ENCODE measurements at regions not wholly inside any gene's neighbourhood (a gene's known extent, or its start where the extent isn't known, plus 50 kb on each side); places are given as distances from the start of the nearest gene placed in this dataset.

GRCh38 chr15:39099524-39099923, 481.4 kb upstream of the THBS1 start:
- H2BK120ac ChIP-seq (ENCODE audit: insufficient read depth, low read length, poor library complexity) = no peak overlapping the region
- H3K9me3 ChIP-seq (ENCODE audit: insufficient read depth, low read depth, low read length) = no peaks in the 10 kb centered on the region
- H3K27ac ChIP-seq (ENCODE audit: low read depth, low read length) = no peak overlapping the region
- H3K79me1 ChIP-seq (ENCODE audit: low read length) = no peaks in the 10 kb centered on the region
- H4K12ac ChIP-seq (ENCODE audit: low read depth, low read length) = no peak overlapping the region
- DNase-seq = no peak
- WGBS (ENCODE audit: extremely low coverage, insufficient coverage, insufficient read length) = no CpG with 5 or more reads among the region's 2 CpGs
- no peak overlapping the region for H3K23ac ChIP-seq (ENCODE audit: low read length)
- no peak overlapping the region for H2AFZ ChIP-seq (ENCODE audit: insufficient read depth, low read length, poor library complexity)
- no peak overlapping the region for H2BK12ac ChIP-seq (ENCODE audit: low read length)
- H2AK5ac ChIP-seq (ENCODE audit: low read length) = no peak overlapping the region
- H3K4me2 ChIP-seq (ENCODE audit: low read length) = no peak overlapping the region
- H3K36me3 ChIP-seq (ENCODE audit: control insufficient read depth in 1 of 2, insufficient read depth in 2 of 2, low read length in 2 of 2) = no peaks in the 10 kb centered on the region
- H3K4me1 ChIP-seq (ENCODE audit: control insufficient read depth in 1 of 2, insufficient read depth in 2 of 2, low read length in 2 of 2) = peaks cover 4 to 8% of the 10 kb centered on the region in 2 experiments
- no peak overlapping the region for H3K4me3 ChIP-seq (ENCODE audit: low read depth, low read length)
- no peak overlapping the region for H2BK5ac ChIP-seq (ENCODE audit: low read depth, low read length, poor library complexity)
- H4K8ac ChIP-seq (ENCODE audit: low read depth, low read length) = no peak overlapping the region
- H3K27me3 ChIP-seq (ENCODE audit: insufficient read depth, low read length) = no peaks in the 10 kb centered on the region
- H3K4ac ChIP-seq (ENCODE audit: low read depth, low read length) = no peak overlapping the region
- H3K79me2 ChIP-seq (ENCODE audit: control insufficient read depth, insufficient read depth, low read length, poor library complexity) = no peaks in the 10 kb centered on the region
- no peak overlapping the region for H3K18ac ChIP-seq (ENCODE audit: low read length)
- H3K14ac ChIP-seq (ENCODE audit: low read length) = no peak overlapping the region
- H4K91ac ChIP-seq (ENCODE audit: low read depth, low read length) = no peak overlapping the region
- no peak overlapping the region for H3K9ac ChIP-seq (ENCODE audit: low read length)

- no peaks in the 10 kb centered on the region for H3K79me2 ChIP-seq (ENCODE audit: control insufficient read depth, insufficient read depth, low read length, poor library complexity)
- H4K91ac ChIP-seq (ENCODE audit: low read depth, low read length) = no peak overlapping the region
- H2AFZ ChIP-seq (ENCODE audit: insufficient read depth, low read length, poor library complexity) = no peak overlapping the region
- no peak overlapping the region for H3K4me2 ChIP-seq (ENCODE audit: low read length)
- H3K14ac ChIP-seq (ENCODE audit: low read length) = no peak overlapping the region
- H3K27ac ChIP-seq (ENCODE audit: low read depth, low read length) = no peak overlapping the region
- H2BK120ac ChIP-seq (ENCODE audit: insufficient read depth, low read length, poor library complexity) = no peak overlapping the region
- peaks cover 4 to 8% of the 10 kb centered on the region in 2 experiments for H3K4me1 ChIP-seq (ENCODE audit: control insufficient read depth in 1 of 2, insufficient read depth in 2 of 2, low read length in 2 of 2)
- no peaks in the 10 kb centered on the region for H3K36me3 ChIP-seq (ENCODE audit: control insufficient read depth in 1 of 2, insufficient read depth in 2 of 2, low read length in 2 of 2)
- H3K9me3 ChIP-seq (ENCODE audit: insufficient read depth, low read depth, low read length) = no peaks in the 10 kb centered on the region
- no peak overlapping the region for H3K4me3 ChIP-seq (ENCODE audit: low read depth, low read length)
- no peak overlapping the region for H4K8ac ChIP-seq (ENCODE audit: low read depth, low read length)
- H2BK5ac ChIP-seq (ENCODE audit: low read depth, low read length, poor library complexity) = no peak overlapping the region
- DNase-seq = no peak
- no CpG with 5 or more reads among the region's 2 CpGs for WGBS (ENCODE audit: extremely low coverage, insufficient coverage, insufficient read length)
- no peak overlapping the region for H4K12ac ChIP-seq (ENCODE audit: low read depth, low read length)
- H3K18ac ChIP-seq (ENCODE audit: low read length) = no peak overlapping the region
- H3K23ac ChIP-seq (ENCODE audit: low read length) = no peak overlapping the region
- no peak overlapping the region for H2BK12ac ChIP-seq (ENCODE audit: low read length)
- no peak overlapping the region for H3K4ac ChIP-seq (ENCODE audit: low read depth, low read length)
- H2AK5ac ChIP-seq (ENCODE audit: low read length) = no peak overlapping the region
- H3K9ac ChIP-seq (ENCODE audit: low read length) = no peak overlapping the region
- no peaks in the 10 kb centered on the region for H3K79me1 ChIP-seq (ENCODE audit: low read length)
- no peaks in the 10 kb centered on the region for H3K27me3 ChIP-seq (ENCODE audit: insufficient read depth, low read length)
Observed at GRCh38 chr15:39100106-39100660, 480.7 kb upstream of the THBS1 start.

GRCh38 chr15:39102431-39102830, 478.4 kb upstream of the THBS1 start:
- H2BK5ac ChIP-seq (ENCODE audit: low read depth, low read length, poor library complexity) = no peak overlapping the region
- H3K18ac ChIP-seq (ENCODE audit: low read length) = no peak overlapping the region
- no peak for DNase-seq
- H3K36me3 ChIP-seq (ENCODE audit: control insufficient read depth in 1 of 2, insufficient read depth in 2 of 2, low read length in 2 of 2) = no peaks in the 10 kb centered on the region
- no peaks in the 10 kb centered on the region for H3K27me3 ChIP-seq (ENCODE audit: insufficient read depth, low read length)
- H3K23ac ChIP-seq (ENCODE audit: low read length) = no peak overlapping the region
- no peak overlapping the region for H3K14ac ChIP-seq (ENCODE audit: low read length)
- H2AK5ac ChIP-seq (ENCODE audit: low read length) = no peak overlapping the region
- peak overlapping the region; percentile 1 for H2BK120ac ChIP-seq (ENCODE audit: insufficient read depth, low read length, poor library complexity)
- H3K27ac ChIP-seq (ENCODE audit: low read depth, low read length) = peak overlapping the region; percentile 1
- H3K4me2 ChIP-seq (ENCODE audit: low read length) = no peak overlapping the region
- no peak overlapping the region for H3K4ac ChIP-seq (ENCODE audit: low read depth, low read length)
- no peak overlapping the region for H4K91ac ChIP-seq (ENCODE audit: low read depth, low read length)
- H3K4me3 ChIP-seq (ENCODE audit: low read depth, low read length) = no peak overlapping the region
- no peaks in the 10 kb centered on the region for H3K79me2 ChIP-seq (ENCODE audit: control insufficient read depth, insufficient read depth, low read length, poor library complexity)
- no CpG with 5 or more reads among the region's 1 CpG for WGBS (ENCODE audit: extremely low coverage, insufficient coverage, insufficient read length)
- H2AFZ ChIP-seq (ENCODE audit: insufficient read depth, low read length, poor library complexity) = no peak overlapping the region
- H3K79me1 ChIP-seq (ENCODE audit: low read length) = no peaks in the 10 kb centered on the region
- H3K4me1 ChIP-seq (ENCODE audit: control insufficient read depth in 1 of 2, insufficient read depth in 2 of 2, low read length in 2 of 2) = peaks cover 3 to 4% of the 10 kb centered on the region in 2 experiments
- H2BK12ac ChIP-seq (ENCODE audit: low read length) = no peak overlapping the region
- no peaks in the 10 kb centered on the region for H3K9me3 ChIP-seq (ENCODE audit: insufficient read depth, low read depth, low read length)
- no peak overlapping the region for H4K12ac ChIP-seq (ENCODE audit: low read depth, low read length)
- H3K9ac ChIP-seq (ENCODE audit: low read length) = no peak overlapping the region
- no peak overlapping the region for H4K8ac ChIP-seq (ENCODE audit: low read depth, low read length)

- Histone ChIP-seq H3K4ac (ENCODE audit: low read depth, low read length) (no peak overlapping the region), H4K8ac (ENCODE audit: low read depth, low read length) (no peak overlapping the region), H3K79me1 (ENCODE audit: low read length) (no peaks in the 10 kb centered on the region), H4K12ac (ENCODE audit: low read depth, low read length) (no peak overlapping the region), H3K9ac (ENCODE audit: low read length) (no peak overlapping the region), H2BK12ac (ENCODE audit: low read length) (no peak overlapping the region), H3K18ac (ENCODE audit: low read length) (no peak overlapping the region), H2BK5ac (ENCODE audit: low read depth, low read length, poor library complexity) (no peak overlapping the region), H3K4me1 (ENCODE audit: control insufficient read depth in 1 of 2, insufficient read depth in 2 of 2, low read length in 2 of 2) (peaks cover 3 to 4% of the 10 kb centered on the region in 2 experiments), H3K9me3 (ENCODE audit: insufficient read depth, low read depth, low read length) (no peaks in the 10 kb centered on the region), H3K27ac (ENCODE audit: low read depth, low read length) (no peak overlapping the region), H3K36me3 (ENCODE audit: control insufficient read depth in 1 of 2, insufficient read depth in 2 of 2, low read length in 2 of 2) (no peaks in the 10 kb centered on the region), H3K79me2 (ENCODE audit: control insufficient read depth, insufficient read depth, low read length, poor library complexity) (no peaks in the 10 kb centered on the region), H2BK120ac (ENCODE audit: insufficient read depth, low read length, poor library complexity) (no peak overlapping the region), H2AK5ac (ENCODE audit: low read length) (no peak overlapping the region), H3K23ac (ENCODE audit: low read length) (no peak overlapping the region), H3K4me2 (ENCODE audit: low read length) (no peak overlapping the region), H3K27me3 (ENCODE audit: insufficient read depth, low read length) (no peaks in the 10 kb centered on the region), H2AFZ (ENCODE audit: insufficient read depth, low read length, poor library complexity) (no peak overlapping the region), H3K4me3 (ENCODE audit: low read depth, low read length) (no peak overlapping the region), H4K91ac (ENCODE audit: low read depth, low read length) (no peak overlapping the region), H3K14ac (ENCODE audit: low read length) (no peak overlapping the region)
- WGBS (ENCODE audit: extremely low coverage, insufficient coverage, insufficient read length) = no CpG with 5 or more reads among the region's 5 CpGs
- no peak for DNase-seq
Observed at GRCh38 chr15:39106950-39107349, 473.9 kb upstream of the THBS1 start.

Data from trophoblast cell (in vitro differentiated cells and primary cell).